NCI-H128 (cell line): ENCODE measurements at regions not wholly inside any gene's neighbourhood (a gene's known extent, or its start where the extent isn't known, plus 50 kb on each side); places are given as distances from the start of the nearest gene placed in this dataset.
"Not testable (repeated sequence)": the region's sequence is repeated elsewhere in the genome, so short reads cannot be mapped to it uniquely, and the experiment has no call there.

Source experiments
- DNase-seq: peaks from one replicate; lab custom pipeline; 2025; ENCODE audit not compliant: unreplicated experiment; lab: John Stamatoyannopoulos, UW

DNA sequence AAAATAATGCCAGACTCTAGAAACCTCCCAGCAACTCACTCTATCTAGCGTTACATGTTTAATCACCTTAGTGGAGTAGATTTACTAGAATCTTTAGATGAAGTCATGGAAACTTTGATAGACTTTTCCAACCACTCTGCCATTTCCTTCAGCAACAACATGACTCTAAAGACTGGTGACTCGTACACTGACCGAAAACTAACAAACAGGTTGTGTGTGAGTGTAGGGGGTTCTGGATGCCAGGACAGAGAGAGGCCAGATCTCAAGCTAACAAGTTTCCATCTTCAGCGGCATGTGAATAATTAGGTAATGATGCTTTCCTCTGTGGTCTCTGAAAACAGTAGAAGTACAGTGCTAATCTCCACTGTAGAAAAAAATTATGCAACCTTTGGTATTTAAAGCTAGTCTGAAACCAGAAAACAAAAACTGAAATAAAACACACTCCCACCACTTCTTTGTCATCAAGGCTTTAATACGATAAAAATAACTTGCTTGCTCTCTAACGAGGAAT lies 286.4 kb downstream of the PRDM5 start:
- DNase-seq: no peak

DNA sequence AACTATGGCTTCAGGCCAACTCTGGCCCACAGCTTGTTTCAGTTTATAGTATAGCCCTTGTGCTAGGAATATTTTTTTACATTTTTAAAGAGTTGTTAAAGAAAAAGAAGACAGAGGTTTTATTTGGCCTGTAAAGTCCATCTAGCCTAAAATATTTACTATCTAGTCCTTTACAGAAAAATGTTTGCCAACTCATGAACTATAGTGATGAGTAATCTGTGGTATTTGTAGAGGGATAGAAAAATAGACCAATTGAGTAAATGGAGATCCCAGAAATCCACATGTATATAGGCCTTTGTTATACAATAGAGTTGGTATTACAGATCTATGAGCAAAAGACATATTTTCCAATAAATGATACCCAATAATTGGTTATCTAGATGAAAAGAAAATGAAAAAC lies 288.7 kb downstream of the PRDM5 start:
- DNase-seq: no peak

GRCh38 chr4:120630427-120630826 lies 292.1 kb downstream of the PRDM5 start:
- no peak for DNase-seq

DNA sequence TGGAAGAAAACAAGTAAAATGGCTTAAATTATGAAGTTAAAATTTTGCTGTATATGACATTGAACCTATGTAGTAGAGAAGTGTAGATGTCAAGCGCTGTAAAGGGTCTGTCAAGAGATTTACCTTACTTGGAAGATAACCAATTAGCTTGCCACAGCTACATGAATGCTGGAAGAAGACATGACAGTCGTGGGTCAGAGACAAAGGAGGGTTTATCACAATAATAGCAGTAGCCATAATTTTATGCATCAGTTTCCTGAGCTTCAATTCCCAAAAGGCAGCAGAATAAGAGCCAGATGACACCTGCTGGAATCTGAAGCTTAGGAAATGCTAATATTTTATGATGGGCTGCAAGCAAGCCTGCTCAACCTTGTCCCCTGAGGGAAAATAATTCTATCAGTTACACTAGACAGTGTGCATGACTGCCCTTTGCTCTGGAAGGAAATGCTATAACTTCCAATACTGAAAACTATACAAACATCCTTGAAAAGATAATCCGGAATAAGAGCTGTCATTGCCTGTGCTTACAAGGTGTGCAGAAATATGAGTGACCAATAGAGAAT lies 292.9 kb downstream of the PRDM5 start:
- DNase-seq: no peak

- DNase-seq: no peak
These were observed 299.9 kb downstream of the PRDM5 start for GRCh38 chr4:120622601-120623000.

DNA sequence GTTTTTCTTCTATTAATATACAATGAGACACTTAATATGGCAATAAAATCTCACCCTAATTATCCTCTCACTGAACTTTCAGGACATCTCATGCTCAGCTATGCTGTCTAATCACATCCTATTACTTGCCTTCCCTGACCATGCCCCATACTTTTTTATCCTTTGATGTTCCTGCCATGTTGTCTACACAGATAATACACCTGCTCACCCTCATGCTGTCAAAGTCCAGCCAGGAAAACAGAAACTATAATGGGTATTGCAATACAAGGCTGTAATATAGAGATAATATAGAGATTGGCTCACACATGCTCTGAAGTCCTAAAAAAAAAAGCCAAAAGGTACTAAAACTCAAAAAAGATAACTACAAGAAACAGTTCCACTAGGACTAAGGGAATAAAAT lies 305.4 kb downstream of the PRDM5 start:
- no peak for DNase-seq

GRCh38 chr4:120616041-120616440 lies 306.5 kb downstream of the PRDM5 start:
- DNase-seq: no peak

GRCh38 chr4:120613778-120614177 lies 308.7 kb downstream of the PRDM5 start:
- DNase-seq: no peak

DNA sequence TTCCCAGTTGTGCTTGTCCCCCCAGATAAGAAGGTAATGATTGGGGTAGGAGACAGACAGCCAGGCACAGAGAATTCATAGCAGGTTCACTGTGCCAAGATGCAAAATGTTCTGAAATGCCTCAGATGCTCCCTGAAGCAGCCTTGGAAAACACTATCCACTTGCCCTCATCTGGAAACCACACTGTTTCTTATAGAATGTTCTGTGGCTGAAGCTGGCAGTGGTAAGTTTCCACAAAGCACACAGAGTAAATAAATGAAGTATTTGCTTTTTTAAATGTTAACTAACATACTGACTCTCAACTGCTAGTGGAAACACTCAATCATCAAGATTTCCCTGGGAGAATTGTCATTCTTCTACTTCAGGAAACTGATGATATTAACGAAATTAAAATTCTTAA lies 311.4 kb downstream of the PRDM5 start:
- no peak for DNase-seq

DNA sequence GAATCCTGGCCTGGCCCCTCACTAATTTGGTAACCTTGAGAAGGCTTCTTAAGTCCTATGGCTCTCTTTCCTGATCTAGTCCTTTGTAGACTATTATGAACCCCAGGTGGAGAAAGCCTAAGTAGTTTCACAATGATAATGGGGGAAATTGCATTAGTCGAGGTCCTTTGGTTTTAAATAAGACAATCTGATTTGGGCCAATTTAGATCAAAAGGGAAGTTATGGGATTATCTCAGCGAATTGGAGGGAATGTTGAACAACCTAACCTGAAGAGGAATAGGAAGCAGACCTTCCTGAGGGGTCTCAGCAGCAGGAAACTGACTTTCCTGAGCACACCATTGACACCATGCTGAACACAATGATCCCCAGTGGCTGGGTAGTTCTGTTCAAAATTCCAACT lies 331.5 kb downstream of the PRDM5 start:
- DNase-seq: no peak

GRCh38 chr4:120589787-120590186 lies 332.7 kb downstream of the PRDM5 start:
- DNase-seq: no peak

GRCh38 chr4:120568731-120569130 lies 353.8 kb downstream of the PRDM5 start:
- DNase-seq: no peak

DNA sequence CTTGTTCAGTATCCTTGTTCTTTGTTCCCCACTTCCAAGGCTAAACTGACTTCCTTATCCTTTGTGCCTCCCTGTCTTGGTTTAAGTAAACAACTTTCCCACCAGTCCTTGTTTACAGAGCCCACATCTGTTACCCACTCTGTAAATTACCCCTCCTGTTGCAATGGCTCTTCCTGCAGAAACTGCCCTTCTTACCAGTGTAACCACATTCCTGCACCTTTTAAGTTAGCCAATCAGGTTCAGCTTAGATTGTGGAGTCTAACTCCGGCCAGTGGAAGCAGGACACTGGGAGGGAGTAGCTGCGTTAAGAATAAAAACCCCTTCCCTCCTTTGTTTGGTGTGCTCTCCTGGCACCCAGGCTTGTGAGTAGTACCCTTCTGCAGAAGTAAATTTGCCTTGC lies 360.9 kb downstream of the PRDM5 start:
- DNase-seq: no peak

DNA sequence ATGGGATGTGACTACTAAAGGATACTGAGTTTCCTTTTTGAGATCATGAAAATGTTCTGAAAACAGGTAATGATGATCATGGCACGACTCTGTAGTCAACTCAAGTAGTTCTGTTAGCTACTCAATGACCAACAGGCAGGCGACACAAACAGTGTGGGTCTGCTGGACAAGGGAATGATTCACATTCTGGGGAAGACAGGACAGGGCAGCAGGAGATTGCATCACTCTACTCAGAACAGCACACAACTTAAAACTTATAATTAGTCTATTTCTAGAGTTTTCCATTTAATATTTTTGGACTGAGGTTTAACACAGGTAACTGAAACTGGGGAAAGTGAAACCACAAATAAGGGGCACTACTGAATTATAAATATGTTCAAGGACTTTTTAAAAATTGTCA lies 365.2 kb downstream of the PRDM5 start:
- DNase-seq: no peak

- DNase-seq: no peak
These were observed 367.5 kb downstream of the PRDM5 start for GRCh38 chr4:120555058-120555457.

DNA sequence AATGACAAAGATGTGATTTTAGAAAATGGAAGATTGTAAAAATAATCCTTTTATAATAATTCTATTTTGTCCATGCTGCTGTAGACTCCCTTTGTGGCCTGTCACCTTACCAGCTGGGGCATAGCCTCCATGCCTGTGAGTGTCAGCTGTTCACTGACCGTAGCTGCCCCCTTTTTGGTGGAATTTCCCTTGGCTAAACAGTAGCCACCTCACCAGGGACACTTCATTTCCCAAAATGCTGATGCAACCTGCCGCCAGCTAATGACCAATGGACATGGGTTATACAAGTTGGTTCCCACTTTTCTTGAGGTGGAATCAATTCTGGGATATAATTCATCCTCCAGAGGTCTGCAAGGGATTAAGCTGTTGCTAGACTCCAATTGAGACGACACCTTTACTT lies 368.4 kb downstream of the PRDM5 start:
- no peak for DNase-seq

GRCh38 chr4:120550624-120551220 lies 371.8 kb downstream of the PRDM5 start:
- not testable (repeated sequence) for DNase-seq

- DNase-seq: no peak
These were observed 373.4 kb downstream of the PRDM5 start for GRCh38 chr4:120549011-120549570.

DNA sequence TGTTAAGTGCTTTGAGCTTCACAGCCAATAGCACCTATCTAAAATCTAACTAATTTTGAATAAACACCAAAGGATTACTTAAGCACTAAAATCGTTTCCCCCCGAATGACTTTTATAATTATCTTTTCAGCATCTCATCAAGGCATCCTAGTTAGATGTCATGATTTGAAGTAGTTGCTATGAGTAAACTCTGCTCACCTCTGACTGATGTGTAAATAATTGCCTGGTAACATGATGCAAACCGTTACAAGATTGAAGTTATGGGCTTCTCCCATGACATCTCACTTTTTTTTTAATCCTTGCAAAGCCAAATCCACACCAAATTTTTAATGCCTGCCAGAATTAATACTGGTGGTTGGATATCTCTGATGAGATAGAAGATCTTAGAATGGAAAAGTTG lies 377.1 kb downstream of the PRDM5 start:
- no peak for DNase-seq

DNA sequence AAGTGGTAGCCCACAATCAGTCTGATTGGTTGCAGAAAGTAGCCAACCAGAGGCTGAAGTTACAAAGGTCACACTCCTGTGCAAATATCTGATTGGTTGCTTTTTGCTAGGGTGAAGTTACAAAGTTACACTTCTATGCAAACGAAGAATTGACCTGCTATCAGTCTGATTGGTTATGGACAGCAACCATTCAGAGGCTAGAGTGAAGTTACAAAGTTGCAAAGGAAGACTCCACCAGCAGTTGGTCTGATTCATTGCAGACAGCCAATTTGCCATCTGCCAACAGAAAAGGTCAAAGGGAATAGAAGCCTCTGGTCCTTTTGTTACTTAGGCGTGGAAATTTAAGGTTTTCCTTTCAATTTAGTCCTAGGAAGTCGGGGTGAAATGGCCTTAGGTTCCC lies 377.7 kb downstream of the PRDM5 start:
- DNase-seq: no peak

DNA sequence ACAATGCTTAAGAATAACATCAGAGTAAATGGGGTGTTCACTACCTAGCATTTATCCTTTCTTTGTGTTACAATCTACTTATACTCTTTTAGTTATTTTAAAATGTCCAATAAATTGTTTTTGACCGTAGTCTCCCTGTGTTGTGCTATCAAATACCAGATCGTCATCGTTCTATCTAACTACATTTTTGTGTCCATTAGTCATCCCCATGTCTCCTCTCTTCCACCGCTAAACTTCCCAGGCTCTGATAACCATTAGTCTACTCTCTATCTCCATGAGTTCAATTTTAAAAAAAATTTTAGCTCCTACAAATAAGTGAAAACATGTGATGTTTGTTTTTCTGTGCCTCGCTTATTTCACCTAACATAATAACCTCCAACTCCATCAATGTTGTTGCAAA lies 381.9 kb downstream of the PRDM5 start:
- DNase-seq: no peak

- DNase-seq: no peak
These were observed 385.6 kb downstream of the PRDM5 start for GRCh38 chr4:120536884-120537283.

DNA sequence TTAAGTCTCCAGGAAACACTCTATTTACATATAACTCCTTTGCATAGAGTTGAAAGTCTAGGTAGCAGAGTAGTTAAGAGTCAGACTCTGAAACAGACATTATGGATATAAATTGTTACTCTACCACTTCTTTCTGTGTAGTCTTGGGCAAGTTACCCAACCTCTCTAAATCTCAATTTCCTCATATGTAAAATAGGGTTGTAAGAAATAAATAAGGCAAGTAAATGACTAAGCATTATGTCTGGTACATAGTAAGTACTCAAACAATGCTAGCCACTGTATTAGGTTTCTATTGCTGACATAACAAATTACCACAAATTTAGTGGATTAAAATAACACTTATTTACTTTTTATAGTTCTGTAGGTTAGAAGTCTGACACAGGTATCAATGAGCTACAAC lies 394.1 kb downstream of the PRDM5 start:
- DNase-seq: no peak
